ENCODE measurements at regions not wholly inside any gene's neighbourhood (a gene's known extent, or its start where the extent isn't known, plus 50 kb on each side); places are given as distances from the start of the nearest gene placed in this dataset.

GRCh38 chr5:124880903-124881697 lies 134.7 kb upstream of the ZNF608 start:
- Histone ChIP-seq H3K27me3 (ENCODE audit: control insufficient read depth, insufficient read depth, low read length, poor library complexity, severe bottlenecking) (no peaks in the 10 kb centered on the region), H3K27ac (ENCODE audit: low read depth, low read length) (no peak overlapping the region), H3K9ac (ENCODE audit: extremely low read depth, low read length, poor library complexity, severe bottlenecking) (no peak overlapping the region), H3K9me3 (ENCODE audit: control insufficient read depth, low read length) (peaks cover 12% of the 10 kb centered on the region), H3K4me1 (ENCODE audit: control insufficient read depth, insufficient read depth, low read length) (no peaks in the 10 kb centered on the region), H3K4me3 (ENCODE audit: low read length) (no peak overlapping the region), H3K36me3 (ENCODE audit: control insufficient read depth, insufficient read depth, low read length) (no peaks in the 10 kb centered on the region)
- Mint-ChIP-seq H3K27me3 (ENCODE audit: insufficient read depth) (no peaks in the 10 kb centered on the region), H3K27ac (no peak overlapping the region), H3K9me3 (peaks cover 3% of the 10 kb centered on the region), H3K4me3 (no peak overlapping the region), H3K36me3 (ENCODE audit: low read depth) (no peaks in the 10 kb centered on the region), H3K4me1 (peaks cover 8% of the 10 kb centered on the region)
- WGBS, 2 experiments (ENCODE audit: insufficient coverage in 1 of 2, insufficient read length in 1 of 2), result 90 to 92% methylated on average over 9 to 10 of the region's 10 CpGs
- no peak for TF ChIP-seq CTCF (conservative IDR thresholded peaks at IDR 0.05)
- no peak for DNase-seq

- no peak for TF ChIP-seq CTCF (conservative IDR thresholded peaks at IDR 0.05)
- Histone ChIP-seq H3K9me3 (ENCODE audit: control insufficient read depth, low read length) (peaks cover 13% of the 10 kb centered on the region), H3K27me3 (ENCODE audit: control insufficient read depth, insufficient read depth, low read length, poor library complexity, severe bottlenecking) (no peaks in the 10 kb centered on the region), H3K9ac (ENCODE audit: extremely low read depth, low read length, poor library complexity, severe bottlenecking) (no peak overlapping the region), H3K27ac (ENCODE audit: low read depth, low read length) (no peak overlapping the region), H3K36me3 (ENCODE audit: control insufficient read depth, insufficient read depth, low read length) (no peaks in the 10 kb centered on the region), H3K4me3 (ENCODE audit: low read length) (no peak overlapping the region), H3K4me1 (ENCODE audit: control insufficient read depth, insufficient read depth, low read length) (peaks cover 6% of the 10 kb centered on the region)
- peaks cover 21% of the 10 kb centered on the region for H3K4me1 Mint-ChIP-seq
- peaks cover 3% of the 10 kb centered on the region for H3K9me3 Mint-ChIP-seq
- DNase-seq, result no peak
- H3K36me3 Mint-ChIP-seq (ENCODE audit: low read depth), result no peaks in the 10 kb centered on the region
- H3K27ac Mint-ChIP-seq, result no peak overlapping the region
- no peaks in the 10 kb centered on the region for H3K27me3 Mint-ChIP-seq (ENCODE audit: insufficient read depth)
- H3K4me3 Mint-ChIP-seq, result no peak overlapping the region
- WGBS, 2 experiments (ENCODE audit: insufficient coverage in 1 of 2, insufficient read length in 1 of 2), result 91 to 100% methylated on average over 2 to 3 of the region's 3 CpGs
Observed at GRCh38 chr5:124883681-124884080, 137.2 kb upstream of the ZNF608 start.

- Mint-ChIP-seq H3K36me3 (ENCODE audit: low read depth) (no peaks in the 10 kb centered on the region), H3K4me1 (peaks cover 25% of the 10 kb centered on the region), H3K27me3 (ENCODE audit: insufficient read depth) (no peaks in the 10 kb centered on the region), H3K9me3 (peaks cover 3% of the 10 kb centered on the region), H3K27ac (no peak overlapping the region), H3K4me3 (no peak overlapping the region)
- WGBS, 2 experiments (ENCODE audit: insufficient coverage in 1 of 2, insufficient read length in 1 of 2), result 84 to 94% methylated on average over 2 to 6 of the region's 6 CpGs
- no peak for TF ChIP-seq CTCF (conservative IDR thresholded peaks at IDR 0.05)
- Histone ChIP-seq H3K4me1 (ENCODE audit: control insufficient read depth, insufficient read depth, low read length) (peaks cover 10% of the 10 kb centered on the region), H3K9ac (ENCODE audit: extremely low read depth, low read length, poor library complexity, severe bottlenecking) (no peak overlapping the region), H3K9me3 (ENCODE audit: control insufficient read depth, low read length) (peaks cover 13% of the 10 kb centered on the region), H3K4me3 (ENCODE audit: low read length) (no peak overlapping the region), H3K36me3 (ENCODE audit: control insufficient read depth, insufficient read depth, low read length) (no peaks in the 10 kb centered on the region), H3K27ac (ENCODE audit: low read depth, low read length) (no peak overlapping the region), H3K27me3 (ENCODE audit: control insufficient read depth, insufficient read depth, low read length, poor library complexity, severe bottlenecking) (no peaks in the 10 kb centered on the region)
- DNase-seq, result no peak
Observed at GRCh38 chr5:124884114-124884513, 137.7 kb upstream of the ZNF608 start.
